ENCODE measurements at regions not wholly inside any gene's neighbourhood (a gene's known extent, or its start where the extent isn't known, plus 50 kb on each side); places are given as distances from the start of the nearest gene placed in this dataset.

GRCh38 chr16:87132361-87133014 is 184.7 kb downstream of the C16orf95 start:
- no peak overlapping the region for H3K9ac ChIP-seq (ENCODE audit: low read length in 3 of 3)
- no peak for FAIRE-seq
- peaks cover 0 to 2% (median 0%) of the 10 kb centered on the region in 3 donors for H3K4me1 ChIP-seq (ENCODE audit: control insufficient read depth in 2 of 3, insufficient read depth in 2 of 3, low read depth in 1 of 3, low read length in 3 of 3)
- H3K27ac ChIP-seq (ENCODE audit: low read depth in 2 of 2, low read length in 2 of 2), result no peak overlapping the region
- TF ChIP-seq CTCF (IDR thresholded peaks at IDR 0.05; ENCODE audit: borderline replicate concordance, extremely low read depth, insufficient read depth), result no peak
- no peak overlapping the region for H3K4me3 ChIP-seq (ENCODE audit: low read length in 3 of 3)
- H3K36me3 ChIP-seq (ENCODE audit: control insufficient read depth in 2 of 3, insufficient read depth in 3 of 3, low read length in 3 of 3), result no peaks in the 10 kb centered on the region
- H3K27me3 ChIP-seq (ENCODE audit: control insufficient read depth, insufficient read depth, low read length), result no peaks in the 10 kb centered on the region
- intact Hi-C loops (cut with DNase I), result no loop called here
- peak in 4 of 5 donors; percentile 18 to 75 (median 66) for DNase-seq
- H3K9me3 ChIP-seq (ENCODE audit: control insufficient read depth in 2 of 3, insufficient read depth in 1 of 3, low read length in 3 of 3), result peaks cover 0 to 11% (median 0%) of the 10 kb centered on the region in 3 donors

- Histone ChIP-seq H3K4me3 (ENCODE audit: low read length in 3 of 3) (no peak overlapping the region), H3K36me3 (ENCODE audit: control insufficient read depth in 2 of 3, insufficient read depth in 3 of 3, low read length in 3 of 3) (no peaks in the 10 kb centered on the region), H3K9ac (ENCODE audit: low read length in 3 of 3) (no peak overlapping the region), H3K27me3 (ENCODE audit: control insufficient read depth, insufficient read depth, low read length) (no peaks in the 10 kb centered on the region), H3K27ac (ENCODE audit: low read depth in 2 of 2, low read length in 2 of 2) (no peak overlapping the region), H3K9me3 (ENCODE audit: control insufficient read depth in 2 of 3, insufficient read depth in 1 of 3, low read length in 3 of 3) (peaks cover 0 to 11% (median 0%) of the 10 kb centered on the region in 3 donors), H3K4me1 (ENCODE audit: control insufficient read depth in 2 of 3, insufficient read depth in 2 of 3, low read depth in 1 of 3, low read length in 3 of 3) (no peaks in the 10 kb centered on the region)
- no peak for DNase-seq
- no peak for TF ChIP-seq CTCF (IDR thresholded peaks at IDR 0.05; ENCODE audit: borderline replicate concordance, extremely low read depth, insufficient read depth)
- intact Hi-C loops (cut with DNase I), result no loop called here
- FAIRE-seq, result no peak
Measured at GRCh38 chr16:87133112-87133850, 183.9 kb downstream of the C16orf95 start.

DNA sequence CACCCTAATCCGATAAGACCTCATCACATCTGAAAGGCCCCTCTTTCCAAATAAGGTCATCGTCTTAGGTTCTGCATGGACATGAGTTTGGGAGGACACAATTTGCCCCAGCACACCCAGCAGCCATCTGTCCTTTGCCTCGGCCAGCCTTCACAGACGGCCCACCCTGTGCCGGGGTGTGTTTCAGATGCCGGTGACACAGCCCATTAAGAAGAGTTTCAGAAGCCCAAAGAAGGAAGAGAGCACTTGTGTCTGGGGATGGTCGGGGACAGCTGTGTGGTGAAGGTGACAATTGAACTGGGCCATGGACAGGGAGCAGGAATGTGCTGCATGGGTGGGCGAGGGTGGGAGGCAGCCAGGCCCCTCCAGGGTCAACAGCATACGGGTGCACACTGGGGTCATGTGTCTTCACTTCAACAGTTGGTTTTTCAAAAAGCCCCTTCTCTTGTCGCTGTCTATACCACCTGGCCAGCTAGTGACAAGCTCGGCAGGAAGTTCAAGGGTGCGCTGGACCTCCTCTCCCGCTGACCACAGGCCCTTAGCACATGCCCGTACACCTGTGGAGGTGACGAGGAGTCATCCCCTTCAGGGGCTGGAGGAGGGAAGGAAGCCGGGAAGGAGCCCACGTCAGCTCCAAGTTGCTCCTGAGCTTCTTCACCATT is 183.1 kb downstream of the C16orf95 start:
- no peaks in the 10 kb centered on the region for H3K27me3 ChIP-seq (ENCODE audit: control insufficient read depth, insufficient read depth, low read length)
- no peak overlapping the region for H3K4me3 ChIP-seq (ENCODE audit: low read length in 3 of 3)
- no peak for TF ChIP-seq CTCF (IDR thresholded peaks at IDR 0.05; ENCODE audit: borderline replicate concordance, extremely low read depth, insufficient read depth)
- no peak for FAIRE-seq
- no peak overlapping the region for H3K9ac ChIP-seq (ENCODE audit: low read length in 3 of 3)
- no peak overlapping the region for H3K27ac ChIP-seq (ENCODE audit: low read depth in 2 of 2, low read length in 2 of 2)
- peaks cover 0 to 11% (median 0%) of the 10 kb centered on the region in 3 donors for H3K9me3 ChIP-seq (ENCODE audit: control insufficient read depth in 2 of 3, insufficient read depth in 1 of 3, low read length in 3 of 3)
- H3K4me1 ChIP-seq (ENCODE audit: control insufficient read depth in 2 of 3, insufficient read depth in 2 of 3, low read depth in 1 of 3, low read length in 3 of 3), result no peaks in the 10 kb centered on the region
- intact Hi-C loops (cut with DNase I), result no loop called here
- no peak for DNase-seq
- no peaks in the 10 kb centered on the region for H3K36me3 ChIP-seq (ENCODE audit: control insufficient read depth in 2 of 3, insufficient read depth in 3 of 3, low read length in 3 of 3)

Data from kidney (tissue), 13 donors.